Pancreas (tissue), 10 donors: ENCODE measurements at regions not wholly inside any gene's neighbourhood (a gene's known extent, or its start where the extent isn't known, plus 50 kb on each side); places are given as distances from the start of the nearest gene placed in this dataset.

Source experiments
- ATAC-seq, 4 donors: fragments of 200-7000 bp; cut with Tn5 transposase; one replicate each; pipeline versions ENCODE4 v1.8.0 to v1.9.1; 2020; ENCODE audit warnings: mild to moderate bottlenecking in 4 of 4, moderate library complexity in 4 of 4
- DNase-seq, 6 donors: peaks; one replicate each; pipeline ENCODE4 v3.0.0-alpha.2; 2020
- FAIRE-seq: peaks from 2 replicates; lab custom pipeline; 2012; peaks lifted over from hg19 to GRCh38; lab: Jason Lieb, UNC
- H3K27ac ChIP-seq, 4 donors: fragments of 200-600 bp; sonication (generic); 1 replicate in 3 of 4; 2 replicates in 1 of 4; pipeline versions ENCODE4 v1.5.0 to v1.8.0; 2020
- H3K27me3 ChIP-seq, 4 donors: fragments of 200-600 bp; one replicate each; pipeline ENCODE4 v1.8.0; 2021
- H3K36me3 ChIP-seq, 3 donors: fragments of 200-600 bp; sonication (generic) in 1 of 3; one replicate each; pipeline versions ENCODE4 v1.5.0 to v1.8.0; 2020 to 2021
- H3K4me1 ChIP-seq, 3 donors: fragments of 200-600 bp; one replicate each; pipeline ENCODE4 v1.8.0; 2021
- H3K4me3 ChIP-seq, 4 donors: fragments of 200-600 bp; sonication (generic) in 2 of 4; one replicate each; pipeline versions ENCODE4 v1.5.0 to v1.8.0; 2020 to 2021
- H3K9me3 ChIP-seq, 4 donors: fragments of 200-600 bp; one replicate each; pipeline ENCODE4 v1.8.0; 2021
- CTCF ChIP-seq, 4 donors: fragments of 200-600 bp; sonication (generic) in 3 of 4; IDR thresholded peaks; one replicate each; pipeline versions ENCODE4 v1.5.0 to v1.8.0; 2021; ENCODE audit warnings: antibody characterized with exemption in 4 of 4
- WGBS, 2 donors: extraction: QIAGEN DNeasy Blood & Tissue Kit; methylation state at CpG; one replicate each; pipeline ENCODE4 v1.1.7; 2013; 5-methylcytosine and 5-hydroxymethylcytosine counted together
- intact Hi-C, 3 donors: fragments of 100-400 bp; cut with DNase I; formaldehyde crosslinking; loops; one replicate each; pipeline versions ENCODE4 v1.11.1 to v1.14.2; 2022
- donor health status: healthy with polysubstance abuse.
- donor health status: DM: no; HTN: no; CAD: no; lungs with moderate emphysema.
- donor health status: DM: no; HTN: no; CAD: no.
- donor health status: control.
- donor health status: control.
- donor health status: Bipolar disorder and iron deficiency.
- donor health status: DM: yes; HTN: yes; CAD: no.
- donor health status: DM: no; HTN: no; CAD: no.
- donor health status: DM: no; HTN: no; CAD: no.
- donor health status: DM: yes; HTN: yes; CAD: no.

DNA sequence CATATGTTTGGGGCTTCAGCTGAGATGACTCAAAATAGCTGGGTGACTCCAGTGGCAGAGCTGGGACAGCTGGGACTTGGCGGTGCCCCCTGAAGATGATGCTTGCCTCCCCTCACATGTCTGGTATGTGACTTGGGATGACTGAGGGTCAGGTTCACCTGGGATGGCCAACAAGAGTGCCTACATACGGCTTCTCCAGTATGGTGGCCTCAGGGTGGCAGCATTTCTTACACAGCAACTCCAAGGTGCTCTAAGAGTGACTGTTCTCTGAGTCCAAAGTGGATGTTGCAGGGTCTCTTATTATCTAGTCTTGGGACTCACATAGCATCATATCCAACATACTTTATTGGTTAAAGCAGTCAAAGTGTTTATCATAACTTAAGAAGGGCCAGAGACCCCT, 87.8 kb upstream of the CENPW start:
- 80 to 82% methylated on average over 2 of the region's 2 CpGs for WGBS, 2 donors
- no peaks in the 10 kb centered on the region for H3K4me1 ChIP-seq
- H3K36me3 ChIP-seq = no peaks in the 10 kb centered on the region
- DNase-seq (no peak), ATAC-seq (no peak), FAIRE-seq (no peak)
- no peaks in the 10 kb centered on the region for H3K27me3 ChIP-seq
- no peak for TF ChIP-seq CTCF (IDR thresholded peaks at IDR 0.05)
- intact Hi-C loops = no loop called here
- no peak overlapping the region for H3K4me3 ChIP-seq
- H3K27ac ChIP-seq = no peak overlapping the region
- H3K9me3 ChIP-seq = no peaks in the 10 kb centered on the region

DNA sequence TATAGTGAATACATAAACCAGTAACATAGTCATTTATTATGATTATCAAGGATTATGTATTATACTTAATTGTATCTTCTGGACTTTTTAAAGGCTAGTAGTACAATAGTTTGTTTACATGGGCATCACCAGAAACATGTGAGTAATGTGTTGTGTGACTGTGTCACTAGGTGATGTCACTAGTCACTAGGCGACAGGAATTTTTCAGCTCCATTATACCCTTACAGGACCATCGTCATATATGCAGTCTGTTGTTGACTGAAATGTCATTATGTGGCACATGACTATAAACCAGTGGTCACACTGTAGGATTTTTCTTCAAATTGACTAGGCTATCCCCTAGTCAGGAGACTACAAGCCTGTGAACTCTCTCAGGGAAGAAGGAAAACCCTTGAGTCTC, 86.5 kb upstream of the CENPW start:
- 79 to 88% methylated on average over 2 of the region's 2 CpGs for WGBS, 2 donors
- ATAC-seq (no peak), FAIRE-seq (no peak), DNase-seq (no peak)
- intact Hi-C loops = no loop called here
- no peak for TF ChIP-seq CTCF (IDR thresholded peaks at IDR 0.05)
- no peaks in the 10 kb centered on the region for H3K4me1 ChIP-seq
- no peaks in the 10 kb centered on the region for H3K27me3 ChIP-seq
- H3K4me3 ChIP-seq = no peak overlapping the region
- H3K27ac ChIP-seq = no peak overlapping the region
- no peaks in the 10 kb centered on the region for H3K9me3 ChIP-seq
- no peaks in the 10 kb centered on the region for H3K36me3 ChIP-seq

DNA sequence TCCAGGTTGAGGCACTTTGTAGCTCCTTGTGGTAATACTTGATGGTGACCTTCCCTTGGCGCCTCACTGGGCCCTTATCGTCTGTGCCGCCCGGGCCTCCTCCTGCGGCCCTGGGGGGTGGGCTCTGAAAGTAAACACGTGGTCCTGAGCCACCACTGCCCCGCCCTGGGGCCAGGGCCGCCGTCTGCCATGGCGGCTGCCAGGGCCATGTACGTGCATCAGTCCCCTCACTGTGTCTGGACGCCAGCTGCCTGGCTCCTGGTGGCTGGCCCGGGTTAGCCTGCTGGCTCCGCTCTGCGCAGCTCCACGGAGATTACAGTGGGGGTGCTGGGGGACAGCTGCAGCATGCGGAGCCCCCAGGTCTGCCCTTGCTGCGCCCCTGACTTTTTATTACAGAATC, 81.8 kb upstream of the CENPW start:
- FAIRE-seq (no peak), DNase-seq (peak in 2 of 6 donors; percentile 26 to 40), ATAC-seq (no peak)
- Histone ChIP-seq H3K4me1 (no peaks in the 10 kb centered on the region), H3K27me3 (no peaks in the 10 kb centered on the region), H3K36me3 (no peaks in the 10 kb centered on the region), H3K9me3 (no peaks in the 10 kb centered on the region), H3K27ac (no peak overlapping the region), H3K4me3 (no peak overlapping the region)
- intact Hi-C loops = no loop called here
- TF ChIP-seq CTCF (IDR thresholded peaks at IDR 0.05) = no peak
- 93% methylated on average over 18 of the region's 18 CpGs for WGBS, 2 donors

DNA sequence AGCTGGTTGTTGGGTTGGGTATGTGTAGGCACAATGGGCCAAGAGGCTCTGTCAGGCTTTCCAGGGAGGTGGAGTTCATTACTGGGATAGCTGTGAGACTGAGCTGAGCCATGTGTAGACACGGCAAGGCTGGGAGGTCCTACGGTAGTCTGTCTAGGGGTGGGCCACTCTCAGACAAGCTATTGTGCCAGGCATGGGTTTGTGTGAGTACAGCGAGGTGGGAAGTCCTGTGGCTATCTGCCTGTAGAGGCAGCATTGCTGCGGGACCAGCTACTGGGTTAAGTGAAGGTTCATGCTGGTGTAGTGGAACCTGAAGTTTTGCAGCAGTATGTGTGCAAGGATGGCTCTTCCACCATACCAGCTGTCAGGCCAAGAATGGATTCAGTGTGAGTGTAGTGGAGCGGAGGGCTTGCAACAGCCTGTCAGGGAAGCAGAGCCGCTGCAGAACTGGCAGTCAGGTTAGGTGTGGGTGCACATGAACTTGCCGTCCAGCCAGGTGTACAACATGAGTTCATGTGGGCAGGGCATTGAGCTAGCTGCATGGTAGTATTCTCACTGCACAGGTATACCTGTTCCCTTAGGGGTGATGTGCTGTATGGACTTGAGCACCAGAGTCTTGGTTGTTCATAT, 78.0 kb upstream of the CENPW start:
- DNase-seq = no peak
- WGBS, 2 donors = 94 to 95% methylated on average over 7 of the region's 7 CpGs
- no peak for TF ChIP-seq CTCF (IDR thresholded peaks at IDR 0.05)
- no peaks in the 10 kb centered on the region for H3K27me3 ChIP-seq
- intact Hi-C loops = no loop called here
- no peak for ATAC-seq
- FAIRE-seq = no peak
- no peaks in the 10 kb centered on the region for H3K36me3 ChIP-seq
- no peak overlapping the region for H3K27ac ChIP-seq
- H3K4me1 ChIP-seq = no peaks in the 10 kb centered on the region
- no peak overlapping the region for H3K4me3 ChIP-seq
- H3K9me3 ChIP-seq = no peaks in the 10 kb centered on the region

DNA sequence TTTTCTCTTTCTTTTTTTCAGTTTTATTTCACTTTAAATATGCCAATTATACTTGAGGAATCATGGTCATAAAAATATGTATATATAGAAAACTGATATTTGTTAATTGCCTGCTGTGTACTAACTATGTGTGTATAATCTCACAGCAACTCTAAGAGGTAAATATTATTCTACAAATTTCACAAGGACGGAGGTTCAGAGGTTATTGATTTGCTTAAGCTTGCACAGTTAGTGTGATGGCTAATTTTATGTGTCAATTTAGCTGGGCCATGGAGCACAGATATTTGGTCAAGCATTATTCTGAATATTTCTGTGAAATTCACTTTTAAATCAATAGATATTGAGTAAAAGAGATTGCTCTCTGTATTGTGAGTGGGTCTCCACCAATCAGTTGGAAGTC, 75.7 kb upstream of the CENPW start:
- DNase-seq = no peak
- 44 to 52% methylated on average over 1 of the region's 1 CpG for WGBS, 2 donors
- Histone ChIP-seq H3K4me3 (no peak overlapping the region), H3K27me3 (no peaks in the 10 kb centered on the region), H3K9me3 (no peaks in the 10 kb centered on the region), H3K36me3 (no peaks in the 10 kb centered on the region), H3K27ac (no peak overlapping the region), H3K4me1 (no peaks in the 10 kb centered on the region)
- no peak for ATAC-seq
- FAIRE-seq = no peak
- no peak for TF ChIP-seq CTCF (IDR thresholded peaks at IDR 0.05)
- intact Hi-C loops = no loop called here
